ENCODE measurements at regions not wholly inside any gene's neighbourhood (a gene's known extent, or its start where the extent isn't known, plus 50 kb on each side); places are given as distances from the start of the nearest gene placed in this dataset.
A peak's percentile ranks its signal among the peaks of the same experiment; 100 is the strongest.
"Not testable (repeated sequence)": the region's sequence is repeated elsewhere in the genome, so short reads cannot be mapped to it uniquely, and the experiment has no call there.

- not testable (repeated sequence) for DNase-seq (ENCODE audit: low spot score)
Observed at GRCh38 chr6:78807655-78808355, 59.5 kb upstream of the IRAK1BP1 start.

GRCh38 chr6:78808356-78808891 lies 58.9 kb upstream of the IRAK1BP1 start:
- DNase-seq (ENCODE audit: low spot score): no peak

GRCh38 chr6:78808933-78809332 lies 58.4 kb upstream of the IRAK1BP1 start:
- no peak for DNase-seq (ENCODE audit: low spot score)

- DNase-seq (ENCODE audit: low spot score): peak; percentile 42
Observed at GRCh38 chr6:78810146-78810545, 57.2 kb upstream of the IRAK1BP1 start.

- peak; percentile 28 for DNase-seq (ENCODE audit: low spot score)
Observed at GRCh38 chr6:78810698-78811097, 56.7 kb upstream of the IRAK1BP1 start.
